DMS114 treated with DMSO at 0.1 percent for 48 hours (cell line): ENCODE measurements at regions not wholly inside any gene's neighbourhood (a gene's known extent, or its start where the extent isn't known, plus 50 kb on each side); places are given as distances from the start of the nearest gene placed in this dataset.

ENCODE experiments used
- DNase-seq: peaks from one replicate; lab custom pipeline; 2025; ENCODE audit not compliant: unreplicated experiment; lab: John Stamatoyannopoulos, UW

GRCh38 chr15:97678656-97679055, 281.8 kb upstream of the ARRDC4 start:
- DNase-seq = no peak

GRCh38 chr15:97679106-97679688, 281.3 kb upstream of the ARRDC4 start:
- DNase-seq = no peak

GRCh38 chr15:97680606-97681220, 279.8 kb upstream of the ARRDC4 start:
- no peak for DNase-seq

GRCh38 chr15:97683831-97684230, 276.7 kb upstream of the ARRDC4 start:
- DNase-seq = no peak

GRCh38 chr15:97684249-97684648, 276.3 kb upstream of the ARRDC4 start:
- DNase-seq = no peak

- no peak for DNase-seq
These were observed 274.2 kb upstream of the ARRDC4 start for GRCh38 chr15:97686324-97686723.

GRCh38 chr15:97687654-97688053, 272.8 kb upstream of the ARRDC4 start:
- no peak for DNase-seq

- no peak for DNase-seq
These were observed 272.3 kb upstream of the ARRDC4 start for GRCh38 chr15:97688177-97688576.

GRCh38 chr15:97688886-97689285, 271.6 kb upstream of the ARRDC4 start:
- DNase-seq = no peak

GRCh38 chr15:97691078-97691477, 269.4 kb upstream of the ARRDC4 start:
- DNase-seq = no peak

- DNase-seq = no peak
These were observed 268.7 kb upstream of the ARRDC4 start for GRCh38 chr15:97691799-97692198.

GRCh38 chr15:97692301-97693015, 268.0 kb upstream of the ARRDC4 start:
- no peak for DNase-seq

GRCh38 chr15:97694456-97694855, 266.0 kb upstream of the ARRDC4 start:
- no peak for DNase-seq

- no peak for DNase-seq
These were observed 257.1 kb upstream of the ARRDC4 start for GRCh38 chr15:97703400-97703799.

GRCh38 chr15:97706059-97706458, 254.4 kb upstream of the ARRDC4 start:
- no peak for DNase-seq

- DNase-seq = no peak
These were observed 252.3 kb upstream of the ARRDC4 start for GRCh38 chr15:97708252-97708651.

- no peak for DNase-seq
These were observed 248.0 kb upstream of the ARRDC4 start for GRCh38 chr15:97712530-97712929.

GRCh38 chr15:97717806-97718205, 242.7 kb upstream of the ARRDC4 start:
- no peak for DNase-seq

GRCh38 chr15:97718509-97718908, 242.0 kb upstream of the ARRDC4 start:
- no peak for DNase-seq

GRCh38 chr15:97728791-97729190, 231.7 kb upstream of the ARRDC4 start:
- no peak for DNase-seq

GRCh38 chr15:97729270-97729669, 231.2 kb upstream of the ARRDC4 start:
- no peak for DNase-seq

GRCh38 chr15:97730315-97730714, 230.2 kb upstream of the ARRDC4 start:
- no peak for DNase-seq
